ENCODE measurements at regions not wholly inside any gene's neighbourhood (a gene's known extent, or its start where the extent isn't known, plus 50 kb on each side); places are given as distances from the start of the nearest gene placed in this dataset.

GRCh38 chr5:159567461-159567860 is 237.2 kb upstream of the IL12B start:
- no peaks in the 10 kb centered on the region for H3K9me3 ChIP-seq (ENCODE audit: low read depth)
- no peaks in the 10 kb centered on the region for H3K9me2 ChIP-seq (replicated peaks; ENCODE audit: insufficient read depth)
- TF ChIP-seq EZH2phosphoT487 (IDR thresholded peaks at IDR 0.05; ENCODE audit: low read depth, severe bottlenecking, unreplicated experiment) (no peak), EZH2 (IDR thresholded peaks at IDR 0.05; ENCODE audit: borderline replicate concordance) (no peak), CTCF (IDR thresholded peaks at IDR 0.05; ENCODE audit: poor library complexity) (no peak)
- no peaks in the 10 kb centered on the region for H4K20me1 ChIP-seq (ENCODE audit: insufficient read depth, poor library complexity, severe bottlenecking)
- no peaks in the 10 kb centered on the region for H3K36me3 ChIP-seq (replicated peaks; ENCODE audit: insufficient read depth, low read depth)
- no peak for DNase-seq (ENCODE audit: low spot score)
- H3K4me2 ChIP-seq: no peak overlapping the region
- no peak overlapping the region for H2AFZ ChIP-seq
- no peaks in the 10 kb centered on the region for H3K79me2 ChIP-seq
- no peaks in the 10 kb centered on the region for H3K27me3 ChIP-seq
- WGBS (ENCODE audit: low lambda C conversion rate, missing lambda C conversion rate): 67% methylated on average over 1 of the region's 1 CpG
- no peak overlapping the region for H3K27ac ChIP-seq
- no peaks in the 10 kb centered on the region for H3K4me1 ChIP-seq (ENCODE audit: insufficient read depth)
- no peak overlapping the region for H3K4me3 ChIP-seq

- no peak overlapping the region for H2AFZ ChIP-seq
Observed at GRCh38 chr5:159571501-159572244, 241.4 kb upstream of the IL12B start.

GRCh38 chr5:159576902-159577301 is 246.6 kb upstream of the IL12B start:
- no peak for TF ChIP-seq CTCF (IDR thresholded peaks at IDR 0.05; ENCODE audit: poor library complexity)
- TF ChIP-seq EZH2phosphoT487 (IDR thresholded peaks at IDR 0.05; ENCODE audit: low read depth, severe bottlenecking, unreplicated experiment): no peak
- no peak for TF ChIP-seq EZH2 (IDR thresholded peaks at IDR 0.05; ENCODE audit: borderline replicate concordance)
- 97% methylated on average over 7 of the region's 7 CpGs for WGBS (ENCODE audit: low lambda C conversion rate, missing lambda C conversion rate)

More at GRCh38 chr5:159571501-159572244, 241.4 kb upstream of the IL12B start:
- H3K4me3 ChIP-seq: no peak overlapping the region
- H3K4me2 ChIP-seq: no peak overlapping the region
- no peaks in the 10 kb centered on the region for H3K9me3 ChIP-seq (ENCODE audit: low read depth)
- no peaks in the 10 kb centered on the region for H3K27me3 ChIP-seq
- H3K27ac ChIP-seq: no peak overlapping the region
- H4K20me1 ChIP-seq (ENCODE audit: insufficient read depth, poor library complexity, severe bottlenecking): no peaks in the 10 kb centered on the region
- WGBS (ENCODE audit: low lambda C conversion rate, missing lambda C conversion rate): 35% methylated on average over 1 of the region's 1 CpG
- H3K36me3 ChIP-seq (replicated peaks; ENCODE audit: insufficient read depth, low read depth): no peaks in the 10 kb centered on the region
- no peaks in the 10 kb centered on the region for H3K4me1 ChIP-seq (ENCODE audit: insufficient read depth)
- no peaks in the 10 kb centered on the region for H3K79me2 ChIP-seq
- no peaks in the 10 kb centered on the region for H3K9me2 ChIP-seq (replicated peaks; ENCODE audit: insufficient read depth)
- TF ChIP-seq EZH2phosphoT487 (IDR thresholded peaks at IDR 0.05; ENCODE audit: low read depth, severe bottlenecking, unreplicated experiment) (no peak), CTCF (IDR thresholded peaks at IDR 0.05; ENCODE audit: poor library complexity) (no peak), EZH2 (IDR thresholded peaks at IDR 0.05; ENCODE audit: borderline replicate concordance) (no peak)
- peak; percentile 36 for DNase-seq (ENCODE audit: low spot score)

More at GRCh38 chr5:159576902-159577301, 246.6 kb upstream of the IL12B start:
- DNase-seq (ENCODE audit: low spot score): no peak
- Histone ChIP-seq H4K20me1 (ENCODE audit: insufficient read depth, poor library complexity, severe bottlenecking) (no peaks in the 10 kb centered on the region), H3K27me3 (no peaks in the 10 kb centered on the region), H3K9me2 (replicated peaks; ENCODE audit: insufficient read depth) (no peaks in the 10 kb centered on the region), H3K79me2 (no peaks in the 10 kb centered on the region), H3K27ac (no peak overlapping the region), H3K4me1 (ENCODE audit: insufficient read depth) (no peaks in the 10 kb centered on the region), H3K36me3 (replicated peaks; ENCODE audit: insufficient read depth, low read depth) (no peaks in the 10 kb centered on the region), H3K4me3 (no peak overlapping the region), H3K9me3 (ENCODE audit: low read depth) (no peaks in the 10 kb centered on the region), H2AFZ (no peak overlapping the region), H3K4me2 (no peak overlapping the region)

All from hepatocyte (in vitro differentiated cells).